ENCODE measurements at regions not wholly inside any gene's neighbourhood (a gene's known extent, or its start where the extent isn't known, plus 50 kb on each side); places are given as distances from the start of the nearest gene placed in this dataset.

GRCh38 chr4:30783751-30784150, 63.6 kb downstream of the PCDH7 start:
- no peak for DNase-seq

DNA sequence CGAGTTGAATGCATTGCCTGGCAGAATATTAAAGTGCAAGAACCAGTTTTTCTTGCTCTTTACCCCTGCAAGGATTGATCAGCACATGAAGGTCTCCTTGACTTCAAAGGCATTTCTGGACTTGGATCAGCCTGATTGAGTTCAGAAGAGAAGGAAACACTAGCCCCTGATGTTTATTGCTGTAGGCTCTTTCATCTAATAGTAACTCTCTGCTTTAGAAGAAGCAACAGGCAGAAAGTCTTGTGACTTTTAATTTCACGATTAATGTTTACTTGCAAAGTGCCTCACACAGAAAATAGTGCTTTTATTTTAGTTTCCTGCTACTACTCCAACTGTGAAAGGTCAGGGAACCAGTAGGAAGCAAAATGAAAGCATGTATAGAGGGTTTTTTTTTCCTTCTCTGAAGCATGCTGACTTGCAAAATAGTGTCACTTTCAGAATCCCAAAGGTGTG, 69.1 kb downstream of the PCDH7 start:
- DNase-seq, result no peak

GRCh38 chr4:30790123-30790522, 70.0 kb downstream of the PCDH7 start:
- DNase-seq, result no peak

DNA sequence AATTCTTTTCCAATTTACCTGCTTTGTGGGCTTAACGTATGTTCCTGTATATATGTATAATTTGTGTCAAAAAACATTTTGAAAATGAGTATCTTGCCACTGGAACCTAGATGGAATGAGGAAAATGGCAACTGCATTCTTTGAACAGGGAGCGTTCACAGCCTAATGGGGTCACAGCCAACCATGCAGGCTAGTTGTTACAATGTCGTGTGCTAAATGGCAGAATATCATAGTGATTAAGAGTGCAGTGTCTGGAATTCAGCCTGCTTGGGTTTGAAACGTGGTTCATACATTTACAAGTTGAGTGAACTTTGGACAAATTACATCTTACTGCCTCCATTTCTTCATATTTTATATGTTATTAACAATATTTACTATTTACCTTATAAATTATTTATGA, 70.8 kb downstream of the PCDH7 start:
- no peak for DNase-seq

GRCh38 chr4:30792601-30793000, 72.4 kb downstream of the PCDH7 start:
- no peak for DNase-seq

DNA sequence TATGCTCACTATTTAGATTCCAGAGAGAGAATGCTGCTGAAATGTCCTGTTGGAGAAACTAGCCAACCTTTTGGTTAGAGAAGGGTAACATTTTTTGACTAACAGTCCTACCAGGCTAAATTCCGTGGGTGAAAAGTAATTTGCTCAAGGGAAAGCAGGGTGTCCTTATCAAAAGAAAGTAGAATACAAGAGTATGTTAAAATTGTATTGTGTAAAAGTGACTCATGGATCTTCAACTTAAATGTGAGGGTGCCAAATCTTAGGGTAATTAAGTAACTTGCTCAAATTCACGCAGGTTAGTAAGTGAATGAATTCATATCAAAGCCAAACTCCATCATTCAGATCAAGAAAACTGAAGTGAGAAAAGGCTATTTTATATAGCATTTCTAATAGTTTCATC, 81.7 kb downstream of the PCDH7 start:
- no peak for DNase-seq

GRCh38 chr4:30802622-30803323, 82.6 kb downstream of the PCDH7 start:
- DNase-seq, result peak; percentile 94

DNA sequence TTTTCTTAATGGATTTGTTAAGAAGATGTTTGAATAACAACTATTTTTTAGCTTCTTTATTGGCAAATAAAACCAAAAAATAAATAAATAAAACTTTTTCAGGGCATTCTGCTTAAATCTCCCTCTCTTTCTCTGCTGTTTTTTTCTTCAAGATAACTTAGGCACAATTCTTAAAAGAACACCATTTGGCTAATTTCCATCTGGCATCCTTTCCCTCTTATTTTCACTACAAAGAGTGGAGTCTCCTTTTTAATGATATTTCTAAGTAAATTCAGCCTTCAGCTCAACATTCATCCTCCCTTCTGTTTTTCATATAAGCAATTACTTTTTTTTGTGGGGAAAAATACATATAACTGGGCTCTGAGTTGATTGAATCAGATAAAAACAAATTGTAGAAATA, 88.1 kb downstream of the PCDH7 start:
- DNase-seq, result peak; percentile 7

DNA sequence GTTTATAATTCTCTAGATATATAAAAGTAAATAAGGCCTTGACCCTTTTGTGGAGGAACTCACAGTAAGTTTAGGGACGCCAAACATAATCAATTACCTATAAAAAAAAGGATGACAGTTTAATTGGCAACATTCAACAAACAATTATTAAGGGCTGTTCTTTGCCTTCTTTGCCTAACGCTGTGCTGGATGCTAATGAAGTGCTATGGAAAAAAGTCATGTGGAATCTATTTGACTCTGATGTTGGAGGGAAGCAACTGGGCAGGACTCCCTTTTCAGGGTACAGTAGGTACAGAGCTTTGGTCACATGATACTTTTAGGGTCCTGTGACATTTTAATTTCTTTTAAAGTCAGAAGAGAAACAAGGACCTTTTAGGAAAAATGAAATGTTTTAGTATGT, 91.1 kb downstream of the PCDH7 start:
- DNase-seq, result no peak

DNA sequence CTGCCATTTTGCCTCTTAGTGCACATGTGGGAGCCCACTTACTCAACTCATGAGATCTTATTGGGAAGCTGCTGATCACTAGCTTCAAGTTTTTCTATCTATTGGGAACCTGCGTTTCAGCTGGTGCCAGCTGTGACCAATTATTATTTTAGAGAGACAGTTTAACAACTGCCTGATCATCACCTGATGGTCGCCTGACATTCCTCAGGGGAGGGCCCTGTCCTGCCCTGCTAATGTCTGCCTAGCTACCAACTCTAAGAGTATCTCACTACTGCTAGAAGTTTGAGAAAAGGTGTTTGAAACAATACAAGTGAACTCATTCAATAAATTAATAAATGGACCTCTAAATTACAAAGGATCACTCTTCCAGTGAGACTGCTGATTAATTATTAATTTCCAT, 95.5 kb downstream of the PCDH7 start:
- DNase-seq, result no peak

GRCh38 chr4:30817447-30817846, 97.3 kb downstream of the PCDH7 start:
- DNase-seq, result no peak

DNA sequence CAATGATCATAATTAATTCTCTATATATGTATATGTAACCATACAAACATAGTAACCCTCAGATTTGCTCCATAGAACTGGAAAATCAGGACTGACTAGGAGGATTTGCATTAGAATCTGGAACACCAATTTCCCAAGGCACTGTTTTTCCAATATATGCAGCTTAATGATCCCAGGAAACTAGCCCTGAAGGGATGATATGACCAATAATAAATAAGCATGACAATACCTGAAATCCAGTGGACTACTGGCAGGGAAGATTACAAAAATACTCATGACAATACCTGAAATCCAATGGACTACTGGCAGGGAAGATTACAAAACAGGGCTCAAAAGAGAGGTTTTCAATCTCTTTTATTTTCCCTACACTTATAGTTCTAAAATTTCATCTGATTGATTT, 98.4 kb downstream of the PCDH7 start:
- no peak for DNase-seq

DNA sequence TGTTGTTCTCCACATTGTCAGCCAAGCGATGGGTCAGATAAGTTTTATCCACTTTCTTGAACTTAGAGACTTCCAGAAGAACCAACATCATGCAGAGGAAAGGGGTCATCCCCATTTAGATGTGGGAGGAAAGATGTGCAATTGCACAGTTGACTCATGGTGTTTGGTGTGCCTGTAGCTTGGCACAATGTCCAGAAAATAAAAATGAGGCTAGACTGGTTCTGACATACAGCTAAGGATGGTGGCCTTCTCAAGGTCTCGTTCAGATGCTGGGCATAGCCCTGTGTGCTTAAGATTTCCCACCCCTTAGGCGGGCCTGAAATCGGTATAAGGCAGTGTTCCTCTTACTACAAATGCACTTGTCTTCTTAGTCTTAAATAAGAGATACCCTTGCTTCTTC, 101.1 kb downstream of the PCDH7 start:
- DNase-seq, result no peak

- no peak for DNase-seq
Measured at GRCh38 chr4:30821859-30822612, 101.9 kb downstream of the PCDH7 start.

- no peak for DNase-seq
Measured at GRCh38 chr4:30822911-30823551, 102.9 kb downstream of the PCDH7 start.

DNA sequence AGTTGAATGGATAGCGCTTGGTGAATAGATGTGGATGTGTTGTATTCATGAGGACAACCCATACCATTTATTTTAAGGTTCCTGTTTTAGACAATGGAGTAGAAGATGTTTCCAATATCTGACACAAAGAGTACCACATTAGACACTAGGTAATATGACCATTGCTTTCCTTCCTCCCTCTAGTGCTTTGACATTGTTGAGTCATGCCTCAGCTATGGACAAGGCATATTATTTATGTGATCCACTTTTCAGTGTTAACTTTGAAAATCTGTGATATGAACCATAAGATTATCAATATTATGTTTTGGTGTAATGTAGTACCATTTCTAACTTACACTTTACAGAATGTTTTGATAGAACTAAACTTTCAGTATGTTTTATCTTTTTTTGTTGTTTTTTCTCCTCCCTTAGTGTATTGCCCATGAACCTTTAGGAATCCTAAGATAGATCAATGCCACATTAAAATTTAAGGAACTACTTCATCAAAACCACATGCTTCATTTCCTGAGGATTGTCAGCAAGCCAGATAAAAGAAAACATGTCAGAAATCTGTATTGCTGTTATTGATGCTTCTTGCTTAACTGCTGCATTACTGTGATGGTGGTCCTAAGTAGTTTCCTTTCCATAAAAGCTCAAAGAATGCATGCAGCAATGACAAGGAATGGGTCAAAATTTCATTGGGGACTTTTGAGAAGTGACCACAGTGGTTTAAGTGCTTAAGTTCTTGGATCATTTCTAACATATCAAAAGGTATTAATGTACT, 105.0 kb downstream of the PCDH7 start:
- DNase-seq, result no peak

DNA sequence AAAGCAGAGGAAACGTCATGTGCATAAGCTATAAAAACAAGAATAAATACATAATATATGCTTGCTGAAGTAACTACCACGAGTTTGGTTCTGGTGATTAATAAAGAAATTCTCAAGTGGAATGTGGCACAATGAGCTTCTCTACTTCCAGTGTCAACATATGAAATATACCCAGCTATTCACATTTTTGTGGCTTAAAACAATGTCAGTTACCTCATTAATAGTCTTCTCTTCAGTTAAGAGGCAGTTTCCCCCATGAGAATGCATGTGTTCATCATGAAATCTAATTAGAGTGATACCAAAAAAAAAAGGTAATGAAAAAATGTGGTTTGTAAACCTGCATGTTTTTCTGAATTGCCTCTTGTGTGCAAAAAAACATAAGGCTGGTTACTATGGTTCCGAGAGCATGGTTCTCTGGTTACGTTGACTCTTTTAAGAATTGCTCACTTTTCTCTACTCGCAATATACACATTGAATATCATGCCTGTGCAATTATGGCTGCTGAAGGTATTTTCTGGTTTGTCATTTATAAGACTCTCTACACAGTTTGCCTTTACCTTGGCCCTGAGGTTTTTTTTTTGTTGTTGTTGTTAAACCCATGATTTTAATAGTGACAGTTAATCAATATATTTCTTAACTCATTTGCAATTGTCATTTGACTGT, 108.2 kb downstream of the PCDH7 start:
- DNase-seq, result no peak

GRCh38 chr4:30832639-30833038, 112.5 kb downstream of the PCDH7 start:
- no peak for DNase-seq

DNA sequence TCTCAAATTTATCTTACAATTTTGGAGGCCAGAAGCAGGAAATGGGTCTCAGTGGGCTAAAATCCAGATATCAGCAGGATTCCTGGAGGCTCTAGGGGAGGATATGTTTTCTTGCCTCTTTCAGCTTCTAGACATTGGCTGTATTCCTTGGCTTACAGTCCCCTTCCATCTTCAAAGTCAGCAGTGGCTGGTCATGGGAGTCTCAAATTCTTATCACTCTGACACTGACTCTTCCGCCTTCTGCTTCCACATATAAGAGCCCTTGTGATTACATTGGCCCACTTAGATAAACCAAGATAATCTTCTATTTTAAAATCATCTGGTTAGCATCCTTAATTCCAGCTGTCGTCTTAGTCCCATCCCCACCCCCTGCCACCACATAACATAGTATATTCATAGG, 113.0 kb downstream of the PCDH7 start:
- no peak for DNase-seq

DNA sequence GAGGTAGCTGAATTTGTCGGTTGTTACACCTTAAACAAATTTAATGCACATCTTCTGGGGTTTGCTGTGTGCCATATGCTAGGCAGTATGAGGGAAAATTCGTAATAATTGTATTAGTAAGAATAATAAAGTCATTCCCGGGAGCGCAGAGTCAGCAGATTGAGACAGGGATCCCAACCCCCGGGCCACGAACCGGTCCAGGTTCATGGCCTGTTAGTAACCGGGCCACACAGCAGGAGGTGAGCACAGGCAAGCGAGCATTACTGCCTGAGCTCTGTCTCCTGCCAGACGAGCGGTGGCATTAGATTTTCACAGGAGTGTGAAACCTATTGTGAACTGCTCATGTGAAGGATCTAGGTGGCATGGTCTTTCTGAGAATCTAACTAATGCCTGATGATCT, 114.9 kb downstream of the PCDH7 start:
- no peak for DNase-seq

DNA sequence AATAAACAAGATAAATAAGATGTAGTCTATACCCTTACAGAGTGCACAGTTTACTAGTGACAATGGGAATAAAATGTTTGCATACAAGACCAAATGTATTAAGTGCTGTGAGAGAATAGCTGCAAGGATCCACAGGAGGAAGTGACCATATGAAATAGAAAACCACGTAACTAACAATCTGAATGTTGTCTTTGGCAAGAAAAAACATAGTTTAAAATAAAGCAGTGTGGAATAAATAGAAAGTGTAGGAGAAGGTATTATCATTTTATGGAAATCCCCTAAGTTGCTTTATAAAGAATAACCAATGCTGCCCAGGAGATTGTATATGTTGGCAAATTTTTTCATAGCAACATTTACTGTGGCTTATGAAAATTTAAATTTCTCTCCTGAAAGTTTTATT, 116.1 kb downstream of the PCDH7 start:
- DNase-seq, result no peak

DNA sequence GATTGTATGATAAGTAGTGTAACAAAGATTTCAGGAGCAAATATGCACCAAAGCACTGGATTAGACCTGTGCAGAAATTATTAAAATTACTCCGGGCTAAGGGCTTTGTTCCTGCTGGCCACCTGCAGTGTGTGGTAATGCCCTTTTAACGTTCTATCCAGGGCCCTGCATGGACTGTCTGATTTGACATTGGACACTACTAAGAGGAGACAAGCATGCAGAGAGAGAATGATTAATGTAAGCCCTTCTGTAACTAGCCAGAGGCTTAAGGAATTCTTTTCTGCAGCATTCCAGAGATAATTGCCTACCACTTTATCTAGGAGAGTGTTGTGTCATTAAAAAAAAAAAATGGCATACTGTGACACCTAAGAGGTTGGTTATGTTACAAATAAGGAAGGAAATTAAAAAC, 117.0 kb downstream of the PCDH7 start:
- DNase-seq, result no peak

DNA sequence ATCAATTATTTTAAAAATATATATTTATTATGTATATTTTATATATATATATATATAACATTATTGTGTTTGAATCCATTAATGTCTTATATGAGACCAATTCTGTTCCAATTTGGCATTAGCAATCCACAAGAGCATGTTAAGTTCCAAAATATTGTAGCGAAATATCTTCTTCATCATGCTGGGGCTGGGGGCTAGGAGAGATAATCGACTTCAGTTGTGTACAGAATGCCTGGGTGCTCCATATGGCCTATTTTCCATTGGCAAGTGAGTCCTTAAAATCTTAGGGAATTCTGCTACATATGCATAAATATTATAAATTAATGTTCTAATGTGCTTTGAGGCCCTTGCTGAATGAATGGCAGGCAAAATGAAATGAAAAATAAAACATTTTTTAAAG, 117.7 kb downstream of the PCDH7 start:
- no peak for DNase-seq

All from NCI-H446 treated with DMSO at 0.1 percent for 48 hours (cell line).